ENCODE measurements at regions not wholly inside any gene's neighbourhood (a gene's known extent, or its start where the extent isn't known, plus 50 kb on each side); places are given as distances from the start of the nearest gene placed in this dataset.
"Not testable (repeated sequence)": the region's sequence is repeated elsewhere in the genome, so short reads cannot be mapped to it uniquely, and the experiment has no call there.

- DNase-seq (ENCODE audit: low read depth in 3 of 3): no peak
These were observed 134.7 kb upstream of the USP9X start for GRCh38 chrX:40950546-40950945.

GRCh38 chrX:40951407-40951806 lies 133.8 kb upstream of the USP9X start:
- not testable (repeated sequence) for DNase-seq (ENCODE audit: low read depth in 3 of 3)

- DNase-seq (ENCODE audit: low read depth in 3 of 3): no peak
These were observed 132.4 kb upstream of the USP9X start for GRCh38 chrX:40952855-40953254.

GRCh38 chrX:40953369-40953768 lies 131.9 kb upstream of the USP9X start:
- DNase-seq (ENCODE audit: low read depth in 3 of 3): no peak

GRCh38 chrX:40960041-40960440 lies 125.2 kb upstream of the USP9X start:
- DNase-seq (ENCODE audit: low read depth in 3 of 3): no peak

GRCh38 chrX:40962793-40963407 lies 122.3 kb upstream of the USP9X start:
- DNase-seq (ENCODE audit: low read depth in 3 of 3): no peak

- DNase-seq (ENCODE audit: low read depth in 3 of 3): no peak
These were observed 121.2 kb upstream of the USP9X start for GRCh38 chrX:40964008-40964407.

- no peak for DNase-seq (ENCODE audit: low read depth in 3 of 3)
These were observed 120.3 kb upstream of the USP9X start for GRCh38 chrX:40964633-40965586.

- no peak for DNase-seq (ENCODE audit: low read depth in 3 of 3)
These were observed 118.9 kb upstream of the USP9X start for GRCh38 chrX:40966213-40966820.

- DNase-seq (ENCODE audit: low read depth in 3 of 3): no peak
These were observed 117.1 kb upstream of the USP9X start for GRCh38 chrX:40968180-40968579.

- DNase-seq (ENCODE audit: low read depth in 3 of 3): no peak
These were observed 113.5 kb upstream of the USP9X start for GRCh38 chrX:40971736-40972135.

GRCh38 chrX:40973619-40974018 lies 111.6 kb upstream of the USP9X start:
- no peak for DNase-seq (ENCODE audit: low read depth in 3 of 3)

GRCh38 chrX:40975951-40976350 lies 109.3 kb upstream of the USP9X start:
- DNase-seq (ENCODE audit: low read depth in 3 of 3): no peak

- DNase-seq (ENCODE audit: low read depth in 3 of 3): no peak
These were observed 108.3 kb upstream of the USP9X start for GRCh38 chrX:40976981-40977380.

GRCh38 chrX:40984962-40985361 lies 100.3 kb upstream of the USP9X start:
- no peak for DNase-seq (ENCODE audit: low read depth in 3 of 3)

- no peak for DNase-seq (ENCODE audit: low read depth in 3 of 3)
These were observed 97.8 kb upstream of the USP9X start for GRCh38 chrX:40987413-40987812.

- no peak for DNase-seq (ENCODE audit: low read depth in 3 of 3)
These were observed 97.1 kb upstream of the USP9X start for GRCh38 chrX:40988100-40988499.

GRCh38 chrX:40993395-40993794 lies 91.8 kb upstream of the USP9X start:
- DNase-seq (ENCODE audit: low read depth in 3 of 3): not testable (repeated sequence)

GRCh38 chrX:40996886-40997530 lies 88.2 kb upstream of the USP9X start:
- no peak for DNase-seq (ENCODE audit: low read depth in 3 of 3)

- no peak for DNase-seq (ENCODE audit: low read depth in 3 of 3)
These were observed 87.1 kb upstream of the USP9X start for GRCh38 chrX:40998123-40998522.

- no peak for DNase-seq (ENCODE audit: low read depth in 3 of 3)
These were observed 83.9 kb upstream of the USP9X start for GRCh38 chrX:41001327-41001726.

GRCh38 chrX:41002026-41002425 lies 83.2 kb upstream of the USP9X start:
- no peak for DNase-seq (ENCODE audit: low read depth in 3 of 3)
